GM21526 (cell line): ENCODE measurements at regions not wholly inside any gene's neighbourhood (a gene's known extent, or its start where the extent isn't known, plus 50 kb on each side); places are given as distances from the start of the nearest gene placed in this dataset.
A peak's percentile ranks its signal among the peaks of the same experiment; 100 is the strongest.

ENCODE experiments used
- ATAC-seq: cut with Tn5 transposase; IDR thresholded peaks from one replicate; pipeline ENCODE4 v1.9.1; 2021; ENCODE audit warnings: moderate library complexity; ENCODE audit not compliant: unreplicated experiment, low FRiP score

DNA sequence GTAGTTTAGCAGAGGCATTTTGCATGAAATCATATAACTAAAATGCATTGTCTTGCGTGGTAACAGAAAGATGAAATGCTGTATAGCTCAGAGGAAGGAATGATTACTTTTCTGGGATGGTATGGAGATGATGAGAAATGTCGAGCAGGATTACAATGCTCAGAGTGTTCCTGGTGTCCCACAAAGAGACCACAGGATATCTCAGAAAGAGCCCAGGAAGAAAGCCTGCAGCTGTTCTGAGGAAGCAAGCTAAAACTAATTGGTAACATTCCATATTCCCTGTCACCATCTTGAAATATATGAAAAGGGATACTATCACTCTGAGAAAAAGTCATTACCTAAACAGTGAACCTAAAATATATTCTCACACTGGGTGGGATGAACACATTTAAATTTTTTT is 233.1 kb downstream of the POU4F1 start:
- ATAC-seq: no peak

DNA sequence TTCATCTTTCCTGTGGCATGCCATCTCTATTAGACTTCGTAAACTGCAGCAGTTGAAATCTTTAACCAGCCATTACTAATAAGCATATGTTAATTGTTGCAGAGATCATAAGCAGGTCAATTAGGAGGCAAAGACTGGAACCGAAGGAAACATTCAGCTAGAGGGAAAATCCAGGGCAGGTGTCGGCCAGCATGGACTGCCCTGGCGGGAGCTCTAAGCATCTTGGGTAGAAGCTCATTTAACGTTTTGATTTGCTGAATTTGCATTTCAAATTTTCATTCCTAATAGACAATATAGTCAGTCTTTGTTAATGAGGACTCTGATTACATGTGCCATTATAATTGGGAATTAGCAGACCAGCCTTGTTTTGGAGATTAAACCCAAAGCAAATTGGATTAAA is 238.6 kb downstream of the POU4F1 start:
- ATAC-seq: no peak

DNA sequence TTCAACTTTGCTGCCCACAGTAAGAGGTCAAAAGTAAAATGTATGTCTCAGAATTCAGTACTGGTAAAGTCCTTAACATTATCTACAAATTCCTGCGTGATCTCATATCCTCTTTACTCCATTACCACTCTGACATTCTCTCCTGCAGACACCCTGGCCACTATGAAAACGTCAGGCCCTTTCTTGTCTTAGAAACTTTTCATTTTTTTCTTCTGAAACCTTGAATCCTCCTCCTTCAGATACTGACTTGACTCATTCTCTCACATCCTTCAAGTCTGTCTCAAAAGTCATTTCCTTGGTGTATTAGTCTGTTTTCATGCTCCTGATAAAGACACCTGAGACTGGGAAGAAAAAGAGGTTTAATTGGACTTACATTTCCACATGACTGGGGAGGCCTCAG is 262.3 kb downstream of the POU4F1 start:
- peak; percentile 96 for ATAC-seq

DNA sequence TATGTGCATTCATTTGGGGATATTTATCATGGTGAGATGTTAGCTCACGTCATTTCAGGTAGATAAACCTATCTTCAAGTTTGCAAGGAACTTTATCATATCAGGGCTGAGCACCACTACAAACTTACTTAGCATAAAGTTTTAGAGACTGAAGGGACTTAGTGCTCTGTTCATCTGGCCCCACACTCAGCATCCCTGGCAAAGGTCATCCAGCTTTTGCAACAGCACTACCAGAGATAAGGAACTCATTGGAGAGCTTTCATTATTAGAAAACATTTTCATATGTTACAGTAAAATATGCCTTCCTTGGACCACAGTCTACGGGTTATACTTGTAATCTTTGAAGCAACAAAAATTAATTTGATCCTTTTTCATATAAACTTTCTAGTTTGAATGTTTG is 263.4 kb downstream of the POU4F1 start:
- ATAC-seq: no peak

DNA sequence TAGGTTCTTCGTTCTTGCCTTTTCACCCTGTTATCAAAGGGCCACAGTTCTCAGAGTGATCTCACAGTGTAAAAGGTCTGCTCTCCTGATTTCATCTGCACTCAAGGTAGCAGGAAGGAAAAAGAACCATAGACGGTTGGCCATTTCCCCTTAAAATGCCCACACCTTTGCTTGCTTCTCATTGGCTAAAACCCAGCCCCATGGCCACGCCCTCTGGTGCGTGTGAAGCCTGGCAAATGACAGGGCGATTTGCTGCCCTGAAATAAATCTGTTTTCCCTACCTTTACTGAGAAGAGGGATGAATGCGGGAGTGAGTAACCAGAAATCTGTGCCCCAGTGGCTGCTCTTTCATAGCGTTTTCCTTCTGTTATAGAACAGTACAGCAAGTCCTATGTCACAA is 269.3 kb downstream of the POU4F1 start:
- ATAC-seq: no peak

DNA sequence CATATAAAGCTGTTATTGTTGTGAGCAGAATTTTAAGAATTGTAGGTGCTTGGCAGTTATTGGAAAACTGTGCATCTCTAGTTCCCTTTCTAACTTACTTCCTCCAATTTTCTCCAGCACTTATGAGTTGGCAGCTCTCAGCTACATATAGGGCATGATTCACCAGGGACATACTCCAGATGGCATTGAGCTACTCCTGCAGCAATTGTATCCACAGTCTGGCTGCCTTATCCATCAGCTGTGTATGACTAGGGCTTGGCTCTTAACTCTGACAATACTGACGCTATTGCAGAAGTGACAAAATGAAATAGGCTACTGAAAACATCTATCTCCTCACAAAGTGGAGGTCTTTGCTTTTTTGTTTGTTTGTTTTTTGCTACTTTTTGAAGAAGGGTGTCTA is 276.7 kb downstream of the POU4F1 start:
- no peak for ATAC-seq

DNA sequence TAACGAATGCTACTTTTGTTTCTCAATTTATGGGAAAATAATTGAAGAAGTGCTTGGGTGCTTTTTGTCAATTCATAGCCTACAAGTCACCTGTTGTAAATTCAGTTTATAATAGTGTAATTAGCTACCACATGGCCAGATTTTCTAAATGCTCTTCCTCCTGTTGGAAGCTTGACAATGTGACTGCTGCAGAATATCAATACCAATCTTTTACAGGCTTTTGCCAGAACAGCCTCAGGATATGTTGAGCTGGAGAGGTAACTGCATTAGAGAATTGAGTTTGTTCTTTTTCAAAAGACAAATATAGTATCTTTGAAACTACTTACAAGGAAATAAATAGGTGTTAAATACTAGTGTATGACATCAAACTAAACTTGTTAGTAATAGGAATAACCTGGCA is 277.8 kb downstream of the POU4F1 start:
- ATAC-seq: no peak

DNA sequence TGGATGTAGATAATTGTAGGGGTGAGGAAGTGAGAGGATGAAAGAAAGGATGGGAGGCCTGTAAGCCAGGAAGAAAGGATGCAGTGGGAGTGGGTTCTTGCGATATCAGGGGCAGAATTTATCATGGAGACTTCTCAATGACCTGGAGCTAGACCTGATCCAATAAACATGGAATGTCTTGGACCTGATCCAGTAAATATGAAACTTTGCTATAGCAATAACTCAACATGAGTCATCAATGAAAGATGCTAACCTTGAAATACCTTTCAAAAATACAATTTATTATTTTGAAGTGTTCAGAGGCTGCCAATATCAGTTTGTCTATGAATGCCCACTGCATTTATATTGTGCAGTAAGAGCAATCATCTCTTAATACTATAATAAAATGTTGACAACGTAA is 279.5 kb downstream of the POU4F1 start:
- no peak for ATAC-seq

DNA sequence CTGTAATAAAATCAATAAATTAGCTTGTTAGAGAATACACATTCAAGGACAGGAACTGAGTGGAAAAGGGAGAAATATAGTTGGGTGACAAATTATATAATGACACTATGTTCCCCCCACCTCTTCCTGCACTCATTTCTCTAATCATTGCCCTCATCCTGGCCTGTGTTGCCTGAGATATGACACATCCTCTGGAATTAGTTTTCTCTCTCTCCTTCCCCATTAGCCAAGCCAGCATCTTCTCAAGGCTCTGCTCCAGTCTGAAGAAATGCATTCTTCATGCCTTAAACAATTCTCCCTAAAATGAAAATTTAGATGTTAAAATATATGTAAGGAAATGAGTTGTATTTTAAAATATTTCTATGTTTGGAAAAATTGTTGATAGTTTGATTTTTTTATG is 280.3 kb downstream of the POU4F1 start:
- ATAC-seq: no peak

DNA sequence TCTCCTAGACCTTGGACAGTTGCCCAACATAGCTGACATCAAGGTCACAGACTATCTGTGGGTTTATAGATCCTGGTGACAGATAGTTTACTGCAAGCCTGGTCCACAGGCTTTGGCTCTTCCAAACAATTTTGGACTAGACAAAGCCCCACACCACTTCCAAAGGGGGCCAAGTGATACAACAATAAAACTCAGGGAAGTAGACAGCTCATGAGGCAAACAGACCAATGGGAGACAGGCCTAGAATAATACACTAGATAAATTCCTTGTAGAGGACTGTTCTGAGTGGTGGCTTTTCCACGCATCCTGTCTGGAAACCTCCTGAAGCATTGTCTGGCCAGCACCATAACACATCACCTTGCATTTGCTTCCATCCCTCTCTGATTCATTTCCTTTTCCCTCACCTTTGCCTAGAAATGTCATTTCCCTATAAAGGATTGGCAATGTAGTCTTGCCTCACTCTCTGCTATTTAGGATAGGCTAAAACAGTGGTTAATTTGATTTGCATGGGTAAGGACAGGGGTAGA is 284.2 kb downstream of the POU4F1 start:
- no peak for ATAC-seq

DNA sequence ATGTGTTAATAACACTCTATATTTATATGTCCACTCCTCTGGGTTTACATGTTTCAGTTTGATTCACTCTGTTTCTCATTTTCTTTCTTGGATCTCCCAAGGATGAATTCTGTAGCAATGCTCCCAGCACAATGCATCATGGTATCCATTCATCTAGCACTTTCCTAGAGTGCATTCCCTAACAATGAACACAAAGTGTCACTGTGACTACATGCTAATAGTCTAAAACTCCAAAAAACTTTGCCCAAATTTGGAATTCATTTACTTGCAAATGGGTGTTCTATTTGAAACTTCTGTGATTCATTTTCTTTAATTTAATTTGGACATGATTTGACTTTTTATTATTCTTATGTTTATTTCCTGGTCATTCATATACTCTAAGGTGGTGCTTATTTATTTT is 286.3 kb downstream of the POU4F1 start:
- ATAC-seq: no peak

DNA sequence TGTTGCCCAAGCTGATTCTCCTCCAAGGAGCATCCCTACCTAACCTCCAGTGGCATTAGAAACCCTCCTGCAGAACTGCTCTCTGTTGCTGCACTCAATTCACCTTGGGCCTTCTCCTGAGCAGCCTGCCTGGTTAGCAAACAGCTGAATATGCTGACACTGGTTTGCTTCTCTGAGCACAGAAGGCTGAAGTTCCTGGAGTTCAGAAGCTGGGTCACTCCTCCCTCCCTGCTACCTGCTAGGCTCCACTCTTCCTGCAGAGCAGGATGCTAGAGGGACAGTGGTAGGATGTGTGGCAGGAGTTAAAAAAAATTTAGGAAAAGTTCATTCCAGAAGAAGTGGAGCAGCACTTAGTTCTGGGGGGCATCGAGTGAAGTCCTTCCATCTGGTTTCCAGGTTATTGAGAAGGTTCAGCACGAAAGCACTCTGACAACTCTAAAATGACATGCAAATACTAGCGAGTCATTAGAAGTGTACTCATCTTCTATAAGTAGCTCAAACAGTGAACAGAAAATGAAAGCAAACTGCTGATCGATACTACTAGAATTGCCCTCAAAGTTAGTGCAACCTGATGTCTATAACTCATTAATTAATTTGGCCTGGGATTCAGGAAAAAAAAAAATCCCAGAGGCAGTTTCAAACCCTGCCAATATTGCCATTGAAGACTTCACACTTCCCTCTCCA is 293.7 kb downstream of the POU4F1 start:
- ATAC-seq: peak; percentile 87

DNA sequence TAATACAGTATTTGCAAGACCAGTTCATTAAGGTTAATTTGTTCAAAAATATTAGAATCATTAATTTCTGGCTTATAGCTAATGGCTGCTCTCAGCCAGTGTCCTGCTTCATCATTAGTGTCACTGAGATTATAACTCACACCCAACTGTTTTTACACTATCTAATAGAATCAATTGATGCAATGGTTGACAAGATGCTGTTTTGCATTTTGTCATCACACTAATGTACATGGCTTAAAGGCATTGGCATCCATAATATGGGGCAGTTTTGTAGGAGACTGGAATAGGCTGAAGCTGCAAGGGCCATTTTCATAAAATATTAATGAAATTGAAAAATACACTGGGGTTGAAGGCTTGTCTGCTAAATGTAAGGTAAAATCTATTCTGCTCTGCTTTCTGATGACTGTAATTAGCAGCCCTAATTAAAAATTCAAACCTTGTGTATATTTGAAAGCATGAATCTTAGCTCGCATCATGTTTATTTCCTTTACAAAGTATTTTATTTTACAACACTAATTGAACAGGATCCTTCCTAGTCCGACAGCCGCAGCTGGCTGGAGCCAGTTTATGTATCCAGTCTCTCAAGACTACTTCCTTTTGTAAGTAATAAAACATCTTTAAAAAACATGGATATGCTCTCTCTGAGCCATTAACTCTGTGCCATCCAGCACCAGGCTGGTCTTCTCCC is 296.7 kb downstream of the POU4F1 start:
- no peak for ATAC-seq

DNA sequence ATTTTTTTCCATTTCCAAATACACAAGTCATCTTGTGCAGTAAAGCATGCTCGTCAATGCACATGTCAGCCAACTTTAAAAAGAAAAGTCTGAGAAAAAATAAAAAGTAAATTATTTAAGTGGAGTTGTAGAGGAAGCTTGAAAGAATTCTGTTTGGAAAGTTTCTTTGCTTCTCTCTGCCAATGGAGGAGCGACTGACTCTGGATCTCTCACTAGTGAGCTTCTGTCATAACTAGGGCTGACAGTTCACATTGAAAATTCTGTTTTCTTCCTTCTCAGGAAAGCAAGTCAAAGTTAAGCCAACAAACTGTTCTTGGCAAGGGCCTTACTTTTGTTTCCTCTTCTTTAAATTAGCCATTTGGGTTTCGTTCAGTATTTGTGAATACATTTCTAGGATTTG is 298.2 kb downstream of the POU4F1 start:
- ATAC-seq: no peak

DNA sequence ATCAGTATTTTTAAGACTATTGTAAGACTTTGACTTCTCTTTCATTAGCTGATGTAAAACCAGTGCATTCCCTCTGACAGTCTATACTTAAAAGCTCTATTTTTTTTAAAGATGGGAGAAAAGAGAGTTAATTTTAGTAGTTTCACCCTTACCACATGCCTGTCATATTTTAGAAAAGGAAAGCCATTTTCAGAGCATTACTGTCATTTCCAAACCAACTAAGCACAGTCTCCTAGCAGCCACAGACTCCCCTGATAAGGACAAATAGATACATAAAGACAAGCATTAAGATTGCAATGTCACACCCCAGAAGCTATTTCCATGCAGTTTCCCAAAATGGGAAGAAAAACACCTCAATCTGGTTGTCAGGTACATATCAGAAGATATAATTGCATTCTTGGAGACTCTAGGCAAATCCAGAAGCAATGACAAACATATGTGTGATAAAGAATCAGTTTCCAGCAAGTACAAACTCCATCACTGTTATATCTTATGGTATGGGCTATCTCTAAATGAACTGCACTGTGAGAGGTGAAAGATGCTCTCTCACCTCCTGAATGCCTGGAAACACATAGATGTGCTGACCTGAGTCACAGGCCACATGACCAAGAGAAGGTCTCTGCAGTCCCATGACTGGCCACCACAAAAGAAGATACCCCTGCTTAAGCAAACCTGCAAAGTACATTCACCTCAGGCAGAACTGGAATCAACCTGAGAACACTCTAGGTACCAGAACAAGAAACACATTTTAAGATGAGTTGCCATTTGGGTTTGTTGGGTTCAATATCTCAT is 303.3 kb downstream of the POU4F1 start:
- peak; percentile 91 for ATAC-seq

DNA sequence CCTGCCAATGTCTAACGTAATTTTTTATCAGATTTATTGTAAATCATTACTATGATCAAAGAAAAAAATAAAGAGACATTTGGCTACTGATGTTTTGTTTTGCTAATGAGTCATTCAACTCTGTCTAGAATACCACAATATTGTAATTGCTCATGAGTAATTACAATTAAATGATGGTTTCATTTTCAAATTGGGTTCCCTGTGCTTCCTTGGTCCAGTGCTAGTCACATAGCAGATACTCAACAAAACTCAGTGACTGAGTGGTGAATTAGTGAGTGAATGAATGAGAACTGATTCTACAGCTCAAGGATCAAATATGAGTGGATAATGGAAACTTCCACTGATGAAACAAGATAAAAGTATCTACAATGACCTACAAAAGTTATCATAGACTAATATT is 304.7 kb downstream of the POU4F1 start:
- ATAC-seq: no peak

DNA sequence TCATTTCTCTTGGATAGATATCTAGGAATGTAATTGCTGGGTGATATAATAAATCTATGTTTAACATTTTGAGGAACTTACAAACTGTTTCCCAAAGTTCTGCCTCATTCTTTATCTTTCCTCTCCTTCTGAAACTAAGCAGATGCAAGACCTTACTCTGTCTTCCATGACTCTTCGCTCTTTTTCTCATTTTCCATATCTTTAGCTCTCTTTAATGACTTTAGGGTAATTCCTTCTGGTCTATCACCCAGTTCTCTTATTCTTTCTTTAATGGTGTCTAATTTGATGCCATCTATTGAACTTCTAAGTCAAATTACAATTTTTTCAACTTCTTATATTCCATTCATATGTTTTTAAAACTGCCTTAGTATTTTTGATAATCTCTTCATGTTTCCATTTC is 316.6 kb downstream of the POU4F1 start:
- no peak for ATAC-seq

DNA sequence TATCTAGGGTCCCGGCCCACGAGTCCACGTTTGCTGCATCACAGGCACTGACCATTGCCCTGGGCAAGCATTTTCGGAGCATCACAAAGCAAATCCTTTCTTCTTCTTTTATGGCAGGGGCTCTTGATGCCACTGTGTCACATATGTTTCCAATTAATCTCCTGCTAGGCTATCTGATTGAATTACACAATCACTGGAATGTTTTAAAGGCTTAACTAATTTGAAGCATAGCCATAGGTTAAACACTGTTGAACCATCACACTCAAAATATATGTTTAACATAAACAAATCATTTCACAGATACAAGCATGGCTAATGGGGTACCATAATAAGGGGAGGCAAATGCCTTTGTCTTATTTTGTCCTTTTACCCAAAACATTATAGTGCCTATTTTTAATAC is 338.3 kb downstream of the POU4F1 start:
- ATAC-seq: no peak

DNA sequence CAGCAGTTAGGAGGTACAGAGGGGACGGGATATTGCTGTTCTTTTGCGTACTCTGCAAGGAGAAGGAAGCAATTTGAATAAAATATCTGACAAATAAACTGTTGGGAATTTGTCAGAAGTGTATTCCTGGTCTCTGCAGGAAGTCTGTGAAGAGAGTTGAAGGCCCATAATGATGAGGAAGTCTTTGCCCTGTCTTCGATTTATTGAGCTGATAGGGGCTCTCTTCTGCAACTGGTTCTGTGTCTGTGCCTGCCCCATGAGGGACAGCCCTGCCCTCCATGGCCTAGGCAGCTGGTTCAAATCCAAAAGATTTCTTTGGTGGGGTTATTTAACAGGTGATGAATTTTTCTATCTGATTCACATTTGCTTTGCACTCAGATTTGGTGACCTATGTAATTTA is 339.7 kb upstream of the EDNRB start:
- ATAC-seq: no peak

DNA sequence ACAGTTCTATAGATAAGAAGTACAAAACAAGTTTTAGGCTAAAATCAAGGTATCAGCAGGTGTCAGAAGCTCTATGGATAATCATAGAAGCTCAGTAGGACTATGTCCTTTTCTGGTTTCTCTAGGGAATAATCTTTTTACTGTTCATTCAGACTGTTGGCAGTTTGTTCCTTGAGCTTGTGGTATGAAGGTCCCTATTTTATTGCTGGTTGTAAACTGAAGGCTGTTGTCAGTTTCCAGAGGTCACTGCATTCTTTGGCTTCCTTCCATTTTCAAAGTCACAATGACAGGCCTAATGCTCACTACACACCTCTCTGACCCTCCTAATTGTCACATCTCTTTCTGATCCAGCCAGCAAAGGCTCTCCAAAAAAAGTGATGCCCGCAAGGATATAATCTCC is 337.9 kb upstream of the EDNRB start:
- ATAC-seq: no peak

DNA sequence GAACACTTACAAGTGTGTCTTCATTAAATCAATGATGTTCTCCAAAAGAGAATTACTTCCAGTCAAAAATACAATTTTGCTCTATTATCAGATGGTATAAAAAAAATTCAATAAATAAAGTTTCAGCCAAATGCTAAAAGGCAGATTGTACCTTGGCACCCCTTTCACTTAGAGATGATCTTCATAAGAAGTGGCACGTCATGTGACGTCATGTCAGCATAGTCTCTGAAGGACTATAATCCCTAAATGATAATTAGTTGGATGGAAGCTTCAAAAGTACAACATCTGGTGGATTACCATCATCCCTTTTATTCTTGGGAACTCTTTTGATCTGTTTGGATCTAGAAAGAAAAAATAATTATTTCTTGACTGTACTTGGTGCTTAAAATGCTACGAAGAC is 335.5 kb upstream of the EDNRB start:
- no peak for ATAC-seq

DNA sequence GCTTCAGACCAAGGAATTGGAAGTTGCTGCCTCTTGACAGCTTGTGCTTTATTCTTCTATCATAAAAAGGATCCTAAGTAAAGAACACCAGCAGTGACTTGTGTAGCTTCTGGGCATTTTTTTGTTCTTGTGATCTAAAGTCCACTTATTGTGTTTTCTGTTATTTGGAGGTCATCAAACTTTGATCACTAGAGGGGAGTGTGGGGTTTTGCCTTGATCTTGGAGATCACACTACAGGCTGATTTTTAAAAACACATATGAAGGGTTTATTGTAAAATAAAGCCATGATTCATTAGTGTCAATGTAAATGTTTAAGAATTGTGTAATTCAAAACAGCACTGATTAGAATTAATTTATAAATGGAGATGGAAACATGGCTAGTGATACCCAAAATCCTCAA is 328.7 kb upstream of the EDNRB start:
- no peak for ATAC-seq
